LNCAP (cell line): ENCODE measurements at regions not wholly inside any gene's neighbourhood (a gene's known extent, or its start where the extent isn't known, plus 50 kb on each side); places are given as distances from the start of the nearest gene placed in this dataset.

Source experiments
- CTCF ChIP-seq: fragments of 450-650 bp; IDR thresholded peaks from 2 replicates; pipeline ENCODE4 v1.5.1; 2017; ENCODE audit warnings: mild to moderate bottlenecking

- TF ChIP-seq CTCF, result no peak
These were observed 144.2 kb downstream of the TRIM29 start for GRCh38 chr11:119993722-119994121.

GRCh38 chr11:119992171-119993051 lies 145.5 kb downstream of the TRIM29 start:
- no peak for TF ChIP-seq CTCF

- no peak for TF ChIP-seq CTCF
These were observed 146.2 kb downstream of the TRIM29 start for GRCh38 chr11:119991669-119992068.

GRCh38 chr11:119991022-119991404 lies 146.9 kb downstream of the TRIM29 start:
- no peak for TF ChIP-seq CTCF

GRCh38 chr11:119990309-119991021 lies 147.4 kb downstream of the TRIM29 start:
- no peak for TF ChIP-seq CTCF

- no peak for TF ChIP-seq CTCF
These were observed 148.6 kb downstream of the TRIM29 start for GRCh38 chr11:119989159-119989821.

- no peak for TF ChIP-seq CTCF
These were observed 152.4 kb downstream of the TRIM29 start for GRCh38 chr11:119985551-119985950.
